HG03108 (cell line): ENCODE measurements at regions not wholly inside any gene's neighbourhood (a gene's known extent, or its start where the extent isn't known, plus 50 kb on each side); places are given as distances from the start of the nearest gene placed in this dataset.

ENCODE experiments used
- ATAC-seq: cut with Tn5 transposase; IDR thresholded peaks from one replicate; pipeline ENCODE4 v1.9.1; 2021; ENCODE audit warnings: moderate library complexity; ENCODE audit not compliant: unreplicated experiment

DNA sequence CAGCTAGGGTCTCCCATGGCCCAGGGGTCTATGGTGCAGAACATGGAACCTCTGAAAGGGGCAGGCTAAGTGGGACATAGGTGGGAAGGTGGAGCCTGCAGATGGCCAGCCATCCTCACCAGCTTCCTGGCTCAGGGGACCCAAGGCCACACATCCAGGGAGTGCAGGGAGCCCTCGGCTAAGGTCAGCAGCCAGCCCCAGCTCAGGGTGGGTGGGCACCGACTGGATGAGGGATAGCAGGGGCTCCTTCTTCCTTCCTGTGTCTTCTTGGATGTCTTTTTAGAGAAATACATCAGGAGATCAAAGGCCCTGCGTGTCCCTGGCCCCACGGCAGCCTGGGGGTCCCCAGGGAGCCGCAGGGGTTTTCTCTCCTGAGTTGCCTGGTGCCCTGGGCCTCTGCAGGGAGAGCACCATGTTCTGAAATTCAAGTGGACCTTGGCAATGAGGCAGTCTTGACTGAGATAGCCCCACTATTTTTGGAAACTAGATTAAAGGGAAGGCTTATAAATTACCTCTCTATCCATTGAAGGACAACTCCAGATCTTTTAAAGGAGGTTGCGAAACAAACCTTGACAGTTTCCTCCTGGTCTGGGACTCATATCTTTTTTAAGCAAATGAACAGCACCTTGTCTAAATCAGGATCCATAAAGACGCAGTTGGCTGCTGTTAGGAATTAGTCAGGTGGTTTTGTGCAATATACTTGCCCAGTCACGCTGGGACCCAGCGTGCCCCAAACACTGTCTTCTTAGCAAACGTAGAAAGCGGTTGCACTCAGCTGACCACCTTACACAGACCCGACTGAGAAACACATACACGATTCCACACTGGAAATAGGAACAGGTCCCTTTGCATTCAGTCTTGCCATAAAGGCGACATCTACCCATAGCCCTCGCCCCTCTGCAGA, 242.3 kb downstream of the TOMM20 start:
- ATAC-seq: no peak

DNA sequence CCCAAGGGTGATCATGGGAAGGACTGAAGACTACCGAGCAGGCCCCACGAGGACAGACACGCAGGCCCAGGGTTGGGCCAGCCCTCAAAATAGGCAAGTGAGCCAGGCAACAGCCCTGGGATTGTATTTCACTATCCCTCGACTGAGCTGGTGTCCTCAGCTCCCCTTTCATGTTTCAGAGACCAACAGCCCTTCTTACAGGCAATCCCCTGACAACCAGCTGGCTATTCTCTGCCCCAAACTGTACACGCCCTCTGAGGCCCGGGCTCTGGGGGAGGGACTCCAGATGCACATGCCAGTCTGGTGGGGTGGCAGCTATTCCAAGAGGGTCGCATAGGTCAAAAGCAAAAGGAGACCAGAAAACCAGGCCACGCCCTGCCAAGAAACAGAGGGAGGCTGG, 243.0 kb downstream of the TOMM20 start:
- ATAC-seq: no peak

DNA sequence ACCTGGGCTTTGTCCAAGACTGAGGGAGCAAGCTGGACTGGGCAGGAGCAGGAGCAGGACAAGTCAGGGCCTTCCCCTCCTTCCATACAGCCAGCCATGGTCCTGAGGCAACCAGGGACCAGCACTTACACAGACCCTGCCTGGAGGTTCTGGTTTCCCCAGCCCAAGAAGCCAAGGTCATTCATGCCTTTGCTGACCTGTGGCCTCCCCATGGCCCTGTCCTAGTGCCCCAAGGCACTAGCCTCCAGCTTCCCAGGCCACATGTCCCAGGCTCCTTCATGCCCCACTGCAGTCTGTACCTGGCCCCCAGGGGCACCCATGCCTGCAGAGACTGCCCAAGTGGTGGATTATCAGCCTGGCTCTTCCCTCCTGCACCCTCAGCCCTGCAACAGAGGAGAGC, 243.9 kb downstream of the TOMM20 start:
- ATAC-seq: no peak

DNA sequence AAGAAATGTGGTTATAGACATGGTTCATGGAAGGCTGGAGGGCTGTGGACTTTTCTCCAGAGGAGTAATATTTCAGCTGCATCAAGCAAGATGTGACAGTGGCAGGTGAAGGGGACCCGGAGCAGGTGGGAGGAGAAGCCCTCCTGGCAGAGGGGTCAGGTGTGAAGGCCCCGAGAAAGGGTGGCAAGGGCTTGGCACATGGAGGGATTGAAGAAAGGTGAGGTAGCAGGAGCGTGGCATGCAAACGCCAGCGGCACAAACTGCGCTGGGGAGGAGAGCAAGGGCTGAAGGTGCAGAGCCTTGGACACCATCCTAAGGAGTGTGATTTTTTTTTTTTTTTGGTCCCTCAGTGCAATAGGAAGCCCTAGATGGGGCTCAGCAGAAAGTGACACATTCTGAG, 244.6 kb downstream of the TOMM20 start:
- ATAC-seq: no peak

DNA sequence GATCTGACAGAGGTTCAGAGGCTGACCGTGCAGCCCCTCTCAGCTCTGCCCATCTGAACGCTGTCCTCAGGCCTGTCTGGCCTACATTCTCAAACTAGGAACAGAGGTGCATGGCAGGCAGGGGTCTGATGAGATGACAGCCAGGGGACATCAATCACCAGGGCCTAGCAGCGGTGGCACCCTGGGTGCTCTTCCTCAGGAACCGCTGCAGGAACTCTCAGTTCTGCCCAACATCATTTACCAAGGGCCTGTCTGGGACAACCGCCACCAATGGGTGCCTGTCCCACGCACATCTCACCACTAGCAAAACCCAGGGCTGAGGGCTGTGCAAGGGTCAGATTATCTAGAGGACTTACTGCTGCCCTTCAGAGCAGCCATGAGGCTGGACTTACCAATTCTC, 245.7 kb downstream of the TOMM20 start:
- no peak for ATAC-seq

DNA sequence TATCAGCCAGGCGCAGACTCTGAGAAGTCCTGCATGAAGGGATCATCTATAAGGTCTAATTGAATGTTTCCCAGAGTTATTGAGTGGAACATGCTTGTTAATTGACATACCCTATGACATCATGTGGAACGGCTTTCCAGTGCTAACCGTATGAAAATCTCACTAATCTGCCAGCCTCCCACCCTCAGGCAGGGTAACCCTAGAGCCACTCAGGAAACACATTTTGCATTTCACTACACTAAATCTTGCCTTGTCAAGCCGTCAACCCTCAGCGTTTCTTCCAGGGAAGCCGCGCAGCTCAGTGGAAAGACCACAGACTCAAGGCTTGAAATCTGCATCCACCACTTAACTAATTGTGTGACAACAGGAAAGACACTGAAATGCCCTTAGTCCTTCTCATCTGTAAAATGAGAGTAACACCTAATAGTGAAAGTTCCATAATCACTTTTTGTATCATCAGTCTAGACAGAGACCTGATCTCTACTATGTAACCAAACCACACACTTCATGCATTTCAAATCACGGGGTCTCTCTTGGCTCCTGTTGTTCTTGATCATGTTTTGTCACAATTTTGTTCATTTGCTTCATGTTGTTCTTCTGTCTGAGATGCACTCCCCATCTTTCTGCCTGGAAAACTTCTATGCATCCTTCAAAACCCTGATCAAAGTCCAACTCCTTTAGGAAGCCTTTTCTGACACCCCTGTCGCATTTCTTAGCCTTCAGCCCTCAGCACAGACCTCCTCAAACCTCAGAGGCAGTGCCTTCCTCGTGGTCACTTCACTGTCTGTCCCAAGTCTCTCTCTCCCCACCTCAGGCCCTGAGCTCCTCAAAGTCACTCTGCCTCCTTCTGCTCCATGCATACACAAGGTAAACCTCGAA, 246.5 kb downstream of the TOMM20 start:
- peak; percentile 88 for ATAC-seq

DNA sequence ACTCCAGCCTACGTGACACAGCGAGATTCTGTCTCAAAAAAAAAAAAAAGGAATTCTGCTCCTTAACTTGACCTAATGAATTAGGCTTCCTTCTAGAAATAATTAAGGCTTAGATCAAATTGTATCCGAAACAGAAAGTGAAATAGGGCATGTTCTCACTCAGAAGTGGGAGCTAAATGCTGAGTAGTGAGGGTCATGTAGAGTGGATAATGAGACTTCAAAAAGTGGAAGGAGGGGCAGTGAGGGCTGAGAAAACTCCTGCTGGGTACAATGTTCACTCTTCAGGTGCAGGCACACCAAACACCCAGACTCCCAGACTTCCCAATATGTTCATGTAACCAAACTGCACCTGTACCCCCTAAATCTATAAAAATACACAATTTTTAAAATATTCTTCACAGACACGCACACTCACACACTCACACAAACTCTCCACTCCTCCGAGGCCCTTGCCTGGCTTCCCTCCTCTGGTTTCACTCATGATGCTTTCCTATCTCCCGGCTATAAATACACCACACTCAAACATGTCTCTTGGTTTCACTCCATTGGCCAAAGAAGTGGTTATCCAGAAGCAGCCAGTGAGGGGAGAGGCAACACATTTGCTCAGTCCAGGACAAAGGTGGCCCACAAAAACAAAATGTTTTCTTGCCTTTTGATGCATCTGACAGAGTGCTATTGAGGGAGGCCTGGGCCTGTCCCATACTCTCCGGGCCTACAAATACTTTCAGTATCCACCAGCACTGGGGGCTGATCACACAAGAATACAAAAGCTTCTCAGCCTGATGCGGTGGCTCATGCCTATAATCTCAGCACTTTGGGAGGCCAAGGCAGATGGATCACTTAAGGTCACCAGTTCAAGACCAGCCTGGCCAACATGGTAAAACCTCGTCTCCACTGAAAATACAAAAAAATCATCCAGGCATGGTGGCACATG, 249.2 kb downstream of the TOMM20 start:
- ATAC-seq: no peak

DNA sequence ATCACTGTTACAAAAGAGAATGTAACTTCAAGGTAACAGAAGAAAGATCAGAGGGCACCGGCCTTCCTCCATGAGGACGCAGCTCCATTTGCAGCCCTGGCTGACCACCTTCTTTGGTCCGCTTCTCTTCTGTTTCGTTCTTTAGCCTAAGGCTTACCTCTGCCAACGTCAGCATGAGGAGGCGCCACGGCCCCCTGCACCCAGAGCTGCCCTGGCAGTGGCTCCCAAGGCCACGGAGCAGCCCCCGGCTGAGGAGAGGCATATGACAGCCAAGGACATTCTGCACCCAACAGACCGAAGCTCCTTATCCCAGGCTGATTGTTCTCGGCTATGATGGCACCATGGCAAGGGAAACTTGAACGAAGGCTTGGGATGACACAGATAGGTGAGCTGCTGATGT, 250.3 kb downstream of the TOMM20 start:
- no peak for ATAC-seq

DNA sequence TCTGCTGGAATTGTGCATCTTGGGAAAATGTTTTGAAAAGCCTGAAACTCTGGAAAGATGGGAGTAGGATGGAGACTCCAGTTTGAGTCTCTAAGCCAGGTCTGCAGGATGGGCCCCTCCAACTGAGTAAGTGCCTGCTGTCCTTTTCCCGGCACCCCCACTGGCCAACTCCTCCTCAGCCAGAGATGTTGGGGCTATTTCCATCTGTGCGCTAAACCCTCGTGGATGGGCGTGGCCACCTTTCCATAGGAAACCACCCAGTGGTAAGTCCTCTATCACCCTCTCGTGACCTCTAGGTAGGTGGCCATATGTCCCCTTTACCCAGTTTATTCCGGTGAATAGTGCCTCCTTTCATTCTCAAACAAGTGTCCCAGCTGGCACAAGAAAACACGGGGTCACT, 250.9 kb downstream of the TOMM20 start:
- no peak for ATAC-seq

DNA sequence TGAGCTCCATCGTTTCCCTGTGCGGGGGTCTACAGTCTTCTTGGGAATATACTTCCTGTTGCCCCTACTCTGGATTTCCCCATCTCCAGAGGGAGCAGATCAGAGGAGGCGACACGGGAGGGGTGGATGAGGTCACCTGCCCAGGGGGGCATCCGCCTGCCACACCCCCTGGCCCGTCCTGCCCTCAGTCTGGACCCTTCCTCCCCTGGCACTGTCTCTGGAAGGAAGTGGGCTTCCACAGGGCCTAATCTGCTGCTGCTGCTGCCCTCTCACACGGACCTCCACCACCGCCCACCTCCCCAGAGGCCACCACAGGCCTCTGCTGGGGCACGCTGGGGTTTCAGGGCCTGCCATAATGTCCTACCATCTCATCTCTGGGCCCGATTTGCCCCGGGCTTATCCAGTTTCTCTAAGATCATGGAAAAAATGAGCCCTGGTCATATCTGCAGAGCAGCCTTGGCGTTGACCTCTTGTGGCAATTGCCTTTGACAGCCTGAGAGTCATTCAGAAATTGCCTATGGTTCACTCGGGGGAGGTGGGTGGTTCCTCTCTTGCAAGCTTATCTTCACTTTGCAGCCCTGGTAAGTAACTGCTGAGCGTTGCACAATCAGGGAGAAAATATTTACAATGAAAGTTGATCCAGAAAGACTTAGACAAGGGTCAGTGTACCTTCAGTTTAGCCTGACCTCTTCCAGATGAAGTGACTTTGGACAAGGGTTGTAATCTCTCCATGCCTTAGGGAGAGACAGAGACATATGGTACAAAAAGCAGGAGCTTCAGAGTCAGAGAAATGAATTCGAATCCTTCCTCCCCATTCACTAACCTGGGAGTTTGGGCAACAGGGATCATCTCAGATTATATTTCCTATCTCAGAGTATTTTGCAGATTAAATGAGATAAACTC, 252.4 kb downstream of the TOMM20 start:
- no peak for ATAC-seq

DNA sequence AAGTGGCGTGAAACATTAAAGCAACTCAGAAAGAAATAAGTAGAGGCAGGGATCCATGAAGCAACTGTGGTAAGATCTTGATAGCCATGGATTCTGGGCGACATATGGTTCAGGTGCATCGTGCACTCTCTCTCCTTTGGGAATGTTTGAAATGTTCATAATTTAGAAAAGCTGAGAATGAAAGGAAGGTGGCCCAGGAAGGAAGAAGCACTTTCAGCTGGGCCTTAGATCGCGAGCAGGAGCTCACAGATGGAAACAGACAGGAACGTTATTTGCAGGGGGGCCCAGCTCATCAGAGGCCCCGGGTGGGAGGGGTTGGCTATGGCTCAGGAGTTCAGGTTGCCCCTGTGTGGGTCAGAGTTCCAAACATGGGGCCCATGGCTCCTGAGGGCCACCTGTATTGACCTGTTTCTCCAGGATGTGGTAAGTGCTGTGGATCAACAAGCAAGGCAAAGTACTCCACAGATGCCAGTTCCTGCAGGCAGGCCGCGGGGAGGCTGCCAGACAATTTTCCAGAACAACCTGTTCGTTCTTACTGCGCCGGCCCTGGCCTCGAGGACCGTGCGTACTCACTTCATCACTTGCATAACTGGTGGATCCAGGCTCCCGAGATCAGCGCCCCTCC, 253.2 kb downstream of the TOMM20 start:
- no peak for ATAC-seq

DNA sequence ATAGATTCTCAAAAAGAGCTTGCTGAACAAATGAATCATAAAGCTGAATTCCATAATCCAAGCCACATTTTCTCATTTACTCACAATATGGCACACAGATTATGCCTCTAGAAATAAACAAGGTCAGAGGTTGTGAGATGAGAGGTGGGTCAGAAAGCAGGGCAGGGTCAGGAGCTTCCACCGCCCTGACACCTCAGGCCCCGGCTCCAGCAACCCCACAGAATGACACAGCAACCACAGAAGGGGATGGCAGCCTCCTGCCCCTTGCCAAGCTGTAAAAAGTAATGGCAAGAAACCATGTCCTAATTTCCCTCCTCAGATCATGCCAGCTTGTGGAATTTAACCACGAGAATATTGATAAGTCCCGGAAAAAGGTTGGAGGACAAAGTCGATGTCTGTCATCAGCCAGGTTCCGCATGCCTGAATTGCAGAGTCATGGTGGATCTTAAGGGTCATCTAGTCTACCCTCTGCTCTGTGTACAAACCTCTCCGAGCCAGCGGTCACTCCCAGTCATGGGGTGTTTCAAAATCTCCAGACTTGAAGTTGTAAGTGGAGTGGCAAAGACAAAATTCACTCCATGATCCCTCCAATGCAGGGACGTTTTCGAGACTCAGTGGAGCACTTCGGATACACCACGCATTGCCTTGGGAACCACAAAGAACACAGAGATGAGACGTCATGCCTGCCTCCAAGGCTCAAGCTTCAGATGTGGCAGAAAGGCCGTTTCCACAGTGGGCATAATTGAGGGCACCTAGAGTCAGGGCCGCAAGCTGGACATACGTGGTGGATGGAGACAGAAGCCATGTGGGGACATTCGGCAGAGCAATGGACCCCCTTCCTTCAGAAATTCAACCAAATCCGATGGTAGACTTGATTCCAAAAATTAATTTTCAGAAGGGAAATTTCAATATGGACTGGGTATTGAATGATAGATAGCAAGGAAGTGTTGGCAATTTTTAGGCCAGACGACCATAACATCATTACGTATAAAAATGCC, 254.0 kb downstream of the TOMM20 start:
- ATAC-seq: no peak

DNA sequence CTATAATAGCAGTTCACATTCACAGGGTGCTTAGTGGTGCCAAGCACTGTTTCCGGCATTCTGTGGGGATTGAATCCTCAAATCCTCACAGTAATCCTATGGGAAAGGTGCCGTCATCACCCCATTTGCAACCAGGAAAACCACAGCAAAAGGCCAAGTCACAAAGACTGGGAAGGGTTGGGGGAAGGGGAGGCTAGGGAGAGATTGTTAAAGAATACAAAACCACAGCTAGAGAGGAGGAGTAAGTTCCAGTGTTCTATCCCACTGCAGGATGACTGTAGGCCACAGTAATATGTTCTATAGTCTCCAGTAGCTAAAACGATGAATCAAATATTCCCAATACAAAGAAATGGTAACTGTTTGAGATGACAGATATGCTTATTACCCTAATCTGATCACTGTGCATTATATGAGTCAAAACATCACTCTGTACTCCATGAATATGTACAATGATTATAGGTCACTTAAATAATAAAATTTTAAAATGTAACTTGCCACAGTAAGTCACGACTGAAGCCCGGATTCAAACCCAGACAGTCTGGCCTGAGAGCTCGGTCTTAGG, 256.8 kb downstream of the TOMM20 start:
- no peak for ATAC-seq

DNA sequence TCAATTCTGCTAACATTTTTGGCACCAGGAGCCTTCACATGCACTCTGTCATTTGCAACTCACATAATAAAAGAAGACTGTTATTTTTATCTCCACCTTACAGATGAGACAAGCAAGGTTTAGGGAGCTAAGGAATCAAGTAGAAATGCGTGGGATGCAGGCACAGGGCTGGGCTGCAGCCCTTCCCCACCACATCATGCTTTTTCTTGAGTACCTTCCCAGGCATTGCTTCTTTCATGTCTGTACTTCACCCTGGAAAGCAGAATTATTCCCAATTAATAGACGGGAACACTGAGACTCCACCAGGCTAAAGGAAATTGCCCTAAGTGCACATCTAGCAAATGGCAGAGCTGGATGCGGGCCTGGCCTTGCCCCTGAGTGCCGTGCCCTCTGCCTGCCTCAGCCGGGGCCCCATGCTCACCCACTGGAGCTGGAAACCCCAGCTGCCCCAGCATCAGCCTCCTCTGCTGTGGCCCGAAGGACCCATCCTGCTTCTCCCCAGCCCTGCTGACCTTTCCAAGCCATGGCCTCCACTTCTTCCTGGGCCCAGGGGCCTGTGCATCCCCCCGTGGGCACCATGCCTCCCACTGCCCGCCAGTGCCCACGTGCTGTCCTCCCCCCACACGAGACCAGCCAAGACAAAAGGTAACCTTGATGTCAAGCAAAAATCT, 257.5 kb downstream of the TOMM20 start:
- no peak for ATAC-seq

DNA sequence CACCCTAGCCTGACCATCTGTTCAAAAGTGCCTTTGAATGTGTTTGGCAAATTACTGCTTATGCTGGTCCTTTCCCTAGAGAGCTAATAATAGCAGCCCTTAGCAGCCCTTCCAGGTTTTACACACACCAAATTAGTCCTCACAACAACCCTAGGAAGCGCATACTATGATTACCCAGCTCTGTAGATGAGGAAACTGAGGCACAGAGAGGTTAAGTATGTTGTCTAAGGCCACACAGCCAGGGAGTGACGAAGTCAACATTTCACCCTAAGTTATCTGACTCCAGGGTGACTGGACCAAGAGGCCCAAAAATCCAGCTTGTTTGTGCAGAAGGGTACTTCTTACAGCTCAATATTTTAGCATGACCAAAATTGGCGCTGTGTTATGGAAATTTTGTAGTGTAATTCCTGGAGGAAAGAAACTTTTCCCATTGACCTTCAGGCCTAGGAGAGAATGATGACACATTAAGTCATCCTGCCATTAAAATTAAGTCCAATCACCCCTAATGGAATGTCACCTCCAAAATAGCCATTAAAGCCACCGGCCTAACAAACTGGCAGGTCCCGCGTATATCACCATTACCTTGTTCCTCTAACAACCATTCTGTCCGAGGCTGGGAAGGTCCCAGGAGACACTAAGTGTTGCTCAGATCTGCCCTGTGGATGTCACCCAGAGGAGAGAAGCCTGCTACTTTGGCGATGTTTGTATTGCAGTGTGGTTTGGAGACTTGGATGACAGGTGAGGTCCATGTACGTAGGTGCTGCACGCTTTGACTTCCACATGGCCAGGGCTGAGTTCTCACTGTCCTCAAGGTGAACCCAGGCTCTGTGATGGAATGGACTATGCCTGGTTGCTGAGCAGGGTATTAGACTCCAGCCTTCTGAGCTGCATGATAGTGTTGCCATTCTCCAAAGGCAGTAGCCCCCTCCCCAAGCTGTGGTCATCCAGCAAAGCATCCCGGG, 258.3 kb downstream of the TOMM20 start:
- no peak for ATAC-seq
